ENCODE measurements at regions not wholly inside any gene's neighbourhood (a gene's known extent, or its start where the extent isn't known, plus 50 kb on each side); places are given as distances from the start of the nearest gene placed in this dataset.

GRCh38 chr4:178448372-178449035 lies 1006.3 kb upstream of the AGA start:
- DNase-seq, result no peak

- DNase-seq, result no peak
Measured at GRCh38 chr4:178450614-178451013, 1008.4 kb upstream of the AGA start.

- DNase-seq, result no peak
Measured at GRCh38 chr4:178453057-178453456, 1010.8 kb upstream of the AGA start.

GRCh38 chr4:178457286-178457685 lies 1015.0 kb upstream of the AGA start:
- DNase-seq, result no peak

- DNase-seq, result no peak
Measured at GRCh38 chr4:178462710-178463109, 1020.5 kb upstream of the AGA start.

GRCh38 chr4:178463747-178464146 lies 1021.5 kb upstream of the AGA start:
- no peak for DNase-seq

GRCh38 chr4:178470996-178471784 lies 1029.0 kb upstream of the AGA start:
- DNase-seq, result no peak

GRCh38 chr4:178471994-178472393 lies 1029.8 kb upstream of the AGA start:
- DNase-seq, result no peak

GRCh38 chr4:178480105-178480504 lies 1037.9 kb upstream of the AGA start:
- DNase-seq, result no peak

- no peak for DNase-seq
Measured at GRCh38 chr4:178480881-178481280, 1038.6 kb upstream of the AGA start.

- DNase-seq, result no peak
Measured at GRCh38 chr4:178481564-178481963, 1039.3 kb upstream of the AGA start.

- no peak for DNase-seq
Measured at GRCh38 chr4:178523038-178523437, 1080.8 kb upstream of the AGA start.

GRCh38 chr4:178535939-178536579 lies 1093.8 kb upstream of the AGA start:
- no peak for DNase-seq

GRCh38 chr4:178553201-178553600 lies 1111.0 kb upstream of the AGA start:
- no peak for DNase-seq

GRCh38 chr4:178554352-178554751 lies 1112.1 kb upstream of the AGA start:
- DNase-seq, result no peak

GRCh38 chr4:178556796-178557195 lies 1114.6 kb upstream of the AGA start:
- DNase-seq, result no peak

- no peak for DNase-seq
Measured at GRCh38 chr4:178577933-178578332, 1135.7 kb upstream of the AGA start.

- no peak for DNase-seq
Measured at GRCh38 chr4:178595500-178596138, 1153.4 kb upstream of the AGA start.

GRCh38 chr4:178598672-178599071 lies 1156.4 kb upstream of the AGA start:
- no peak for DNase-seq

- no peak for DNase-seq
Measured at GRCh38 chr4:178599521-178599920, 1157.3 kb upstream of the AGA start.

- no peak for DNase-seq
Measured at GRCh38 chr4:178602833-178603232, 1160.6 kb upstream of the AGA start.

GRCh38 chr4:178611062-178611461 lies 1168.8 kb upstream of the AGA start:
- no peak for DNase-seq

GRCh38 chr4:178612733-178613132 lies 1170.5 kb upstream of the AGA start:
- no peak for DNase-seq

- no peak for DNase-seq
Measured at GRCh38 chr4:178632415-178632814, 1190.2 kb upstream of the AGA start.

Data from activated CD4-positive, alpha-beta T cell treated with anti-CD3 and anti-CD28 coated beads for 1 hour (primary cell).